ENCODE measurements at regions not wholly inside any gene's neighbourhood (a gene's known extent, or its start where the extent isn't known, plus 50 kb on each side); places are given as distances from the start of the nearest gene placed in this dataset.

- no peak overlapping the region for H2BK20ac ChIP-seq (ENCODE audit: low read length)
- H3K79me1 ChIP-seq (ENCODE audit: low read depth, low read length) = no peaks in the 10 kb centered on the region
- no peak overlapping the region for H3K56ac ChIP-seq (replicated peaks; ENCODE audit: insufficient read length, low read depth, low read length)
- WGBS, 2 experiments (ENCODE audit: extremely low coverage in 1 of 2, insufficient coverage in 1 of 2, insufficient read length in 1 of 2, insufficient replicate concordance in 2 of 2, low coverage in 1 of 2, low lambda C conversion rate in 2 of 2, missing lambda C conversion rate in 1 of 2) = 94% methylated on average over 6 of the region's 6 CpGs; no CpG with 5 or more reads in 1 of the 2 experiments
- no peak overlapping the region for H4K5ac ChIP-seq (ENCODE audit: insufficient read length, low read depth, low read length)
- H3K23me2 ChIP-seq (ENCODE audit: low read depth, low read length) = no peaks in the 10 kb centered on the region
- CTCF ChIA-PET (ENCODE audit: partially characterized antibody) = interaction anchor here (1.5 to 1.8 kb wide), 2 partner anchors 13 to 14 kb away, joined by 3 to 4 read pairs; no protein-coding TSS in a partner anchor
- no peak overlapping the region for H2AFZ ChIP-seq (ENCODE audit: low read length)
- no peak overlapping the region for H4K91ac ChIP-seq (replicated peaks; ENCODE audit: insufficient read length, low read length)
- H4K8ac ChIP-seq (ENCODE audit: extremely low read depth, insufficient read depth, low read length) = no peak overlapping the region
- no peak overlapping the region for H3K14ac ChIP-seq (ENCODE audit: insufficient read length)
- no peak overlapping the region for H3K4me2 ChIP-seq (ENCODE audit: insufficient read depth in 1 of 2, low read depth in 2 of 2, low read length in 2 of 2)
- H2BK12ac ChIP-seq (ENCODE audit: low read depth, low read length) = no peak overlapping the region
- H3K23ac ChIP-seq (ENCODE audit: insufficient read length) = no peak overlapping the region
- no peak overlapping the region for H2AK5ac ChIP-seq (ENCODE audit: low read depth, low read length)
- H4K20me1 ChIP-seq (replicated peaks in 1 of 2; ENCODE audit: control insufficient read depth in 1 of 2, insufficient read depth in 2 of 2, low read length in 2 of 2) = no peaks in the 10 kb centered on the region
- no peak overlapping the region for H2BK120ac ChIP-seq (replicated peaks; ENCODE audit: low read depth, low read length)
- H3K9ac ChIP-seq (replicated peaks in 1 of 4; ENCODE audit: extremely low read depth in 1 of 4, low read depth in 3 of 4, low read length in 3 of 4) = no peak overlapping the region
- H2BK15ac ChIP-seq (ENCODE audit: low read length) = no peak overlapping the region
- H3K9me3 ChIP-seq (ENCODE audit: insufficient read depth in 2 of 2, low read depth in 1 of 2, low read length in 1 of 2) = peaks cover 3 to 7% of the 10 kb centered on the region in 2 experiments; a peak in 2 of 4 replicates
- no peak overlapping the region for H2BK5ac ChIP-seq (ENCODE audit: low read depth, low read length)
- H3K4me1 ChIP-seq (replicated peaks in 1 of 4; ENCODE audit: control insufficient read depth in 3 of 4, insufficient read depth in 4 of 4, low read length in 3 of 4) = no peaks in the 10 kb centered on the region
- no peak overlapping the region for H3K4ac ChIP-seq (replicated peaks; ENCODE audit: insufficient read length, low read depth, low read length)
- no peak overlapping the region for H3K18ac ChIP-seq (ENCODE audit: extremely low read depth, low read length)
- no peak for DNase-seq (ENCODE audit: low read depth in 1 of 2, low spot score in 2 of 2)
- FAIRE-seq = no peak
- no peak overlapping the region for H3K4me3 ChIP-seq (ENCODE audit: extremely low read depth in 1 of 4, insufficient read depth in 2 of 4, low read depth in 3 of 4, low read length in 4 of 4)
- H3K36me3 ChIP-seq (ENCODE audit: control insufficient read depth in 2 of 4, insufficient read depth in 4 of 4, low read length in 3 of 4) = no peaks in the 10 kb centered on the region
- H3K79me2 ChIP-seq (ENCODE audit: control insufficient read depth in 1 of 2, insufficient read depth in 2 of 2, low read length in 2 of 2) = no peaks in the 10 kb centered on the region
- no peaks in the 10 kb centered on the region for H3K27me3 ChIP-seq (replicated peaks in 1 of 4; ENCODE audit: control insufficient read depth in 3 of 4, extremely low read depth in 1 of 4, insufficient read depth in 3 of 4, low read length in 3 of 4)
- H3K27ac ChIP-seq (ENCODE audit: low read depth, low read length) = no peak overlapping the region
- POLR2A ChIA-PET (ENCODE audit: partially characterized antibody) = no interaction called here
- TF ChIP-seq CHD2 (IDR thresholded peaks at IDR 0.05; ENCODE audit: low read length) (no peak), POU5F1 (IDR thresholded peaks at IDR 0.05; ENCODE audit: low read depth, low read length) (no peak), MAX (IDR thresholded peaks at IDR 0.05) (no peak), RAD21 (IDR thresholded peaks at IDR 0.05 in 1 of 2, conservative IDR thresholded peaks at IDR 0.05 in 1 of 2; ENCODE audit: low read depth in 2 of 2, low read length in 2 of 2) (no peak), EZH2 (IDR thresholded peaks at IDR 0.05; ENCODE audit: low read depth, low read length, severe bottlenecking) (no peak), POLR2AphosphoS5 (IDR thresholded peaks at IDR 0.05; ENCODE audit: low read depth, low read length) (no peak), SUZ12 (IDR thresholded peaks at IDR 0.05; ENCODE audit: low read length) (no peak), CEBPB (IDR thresholded peaks at IDR 0.05; ENCODE audit: low read depth, low read length) (no peak), CTBP2 (IDR thresholded peaks at IDR 0.05; ENCODE audit: borderline replicate concordance, insufficient read depth, insufficient read length, low read length) (no peak), CBX8 (IDR thresholded peaks at IDR 0.05; ENCODE audit: borderline replicate concordance, low read depth, low read length) (no peak), BACH1 (IDR thresholded peaks at IDR 0.05; ENCODE audit: low read length) (no peak), NRF1 (IDR thresholded peaks at IDR 0.05; ENCODE audit: low read depth, low read length) (no peak), E2F6 (IDR thresholded peaks at IDR 0.05) (no peak), NANOG (IDR thresholded peaks at IDR 0.05; ENCODE audit: insufficient read depth, low read depth, low read length, poor library complexity, severe bottlenecking) (no peak)
These were observed 67.5 kb upstream of the MYCN start for GRCh38 chr2:15872854-15873253.
